ENCODE measurements at regions not wholly inside any gene's neighbourhood (a gene's known extent, or its start where the extent isn't known, plus 50 kb on each side); places are given as distances from the start of the nearest gene placed in this dataset.

DNA sequence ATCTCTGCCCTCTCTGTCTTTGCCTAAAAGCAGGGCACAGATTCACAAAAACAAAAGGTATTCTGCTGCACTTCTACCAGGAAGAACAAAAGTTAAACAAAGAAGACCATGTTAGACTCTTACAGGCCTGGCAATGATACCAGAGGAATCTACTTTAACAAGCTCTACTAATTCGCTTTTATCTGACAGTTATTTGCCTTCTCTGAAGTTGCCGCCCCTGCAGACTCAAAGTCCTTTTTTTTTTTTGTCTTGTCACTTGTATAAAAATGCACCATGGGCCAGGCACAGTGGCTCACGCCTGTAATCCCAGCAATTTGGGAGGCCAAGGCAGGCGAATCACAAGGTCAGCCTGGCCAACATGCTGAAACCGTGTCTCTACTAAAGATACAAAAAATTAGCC, 176.5 kb upstream of the UBL3 start:
- DNase-seq: no peak

DNA sequence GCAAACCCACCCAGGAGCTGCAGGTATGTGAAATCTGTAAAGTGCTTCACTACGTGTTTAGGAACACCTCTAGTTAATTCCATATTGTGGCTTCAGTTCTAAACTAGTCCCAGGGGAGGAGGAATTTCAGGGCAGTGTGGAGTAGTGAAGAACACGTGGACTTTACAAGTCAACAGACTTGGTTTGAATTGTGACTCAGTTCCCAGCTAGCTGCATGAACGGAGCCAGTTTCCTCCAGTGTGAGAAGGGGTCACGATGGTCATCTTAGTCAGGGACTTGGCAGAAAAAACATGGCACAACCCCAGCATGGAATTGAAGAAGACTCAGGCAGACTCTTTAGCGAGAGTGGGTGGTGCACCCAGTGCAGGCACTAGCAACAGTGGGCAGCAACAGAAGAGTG, 175.7 kb upstream of the UBL3 start:
- DNase-seq: no peak

DNA sequence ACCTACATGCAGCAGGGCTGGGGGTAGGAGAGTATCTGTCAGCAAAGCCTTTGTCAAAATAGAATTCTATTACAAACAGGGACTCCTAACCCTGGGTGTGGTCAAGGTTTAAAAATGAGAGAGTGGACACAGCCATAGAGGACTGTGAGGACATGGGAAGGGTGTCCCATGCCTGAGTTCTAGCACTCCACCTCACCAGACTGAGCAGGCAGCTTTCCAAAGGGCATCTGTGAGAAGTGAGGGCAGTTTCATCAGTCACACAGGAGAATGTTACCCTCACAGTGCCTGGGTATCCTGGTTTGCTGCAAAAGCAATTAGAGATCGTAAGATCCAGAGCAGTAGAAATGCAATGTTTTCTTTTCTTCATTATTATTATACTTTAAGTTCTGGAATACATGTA, 174.9 kb upstream of the UBL3 start:
- no peak for DNase-seq

DNA sequence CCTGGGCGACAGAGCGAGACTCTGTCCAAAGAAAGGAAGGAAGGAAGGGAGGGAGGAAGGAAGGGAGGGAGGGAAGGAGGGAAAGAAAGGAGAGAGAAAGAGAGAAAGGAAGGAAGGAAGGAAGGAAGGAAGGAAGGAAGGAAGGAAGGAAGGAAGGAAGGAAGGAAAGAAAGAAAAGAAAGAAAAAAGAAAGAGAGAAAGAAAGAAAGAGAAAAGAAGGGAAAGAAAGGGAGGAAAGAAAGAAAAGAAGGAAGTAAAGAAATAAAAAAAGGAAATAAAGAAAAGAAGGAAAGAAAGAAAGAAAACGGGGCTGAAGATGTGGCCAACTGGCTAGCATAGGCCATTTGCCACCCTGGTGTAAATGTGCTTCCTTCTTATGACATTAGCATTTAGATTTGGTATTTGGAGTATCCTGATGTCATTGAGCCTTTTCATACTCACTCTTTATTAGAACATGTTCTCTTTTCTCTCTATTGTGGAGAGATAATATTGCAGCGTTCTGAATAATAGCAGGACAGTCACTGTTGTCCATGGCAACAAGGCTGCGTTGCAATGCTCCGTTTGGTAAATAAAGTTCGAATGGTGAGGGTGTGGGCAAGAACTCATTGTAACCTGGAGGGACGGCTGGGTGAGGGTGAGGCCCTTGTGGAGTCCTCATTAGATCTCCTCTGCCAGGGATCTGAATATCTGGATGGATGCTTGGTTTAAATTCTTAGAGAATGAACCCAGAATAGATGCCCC, 173.9 kb upstream of the UBL3 start:
- DNase-seq: peak; percentile 56

DNA sequence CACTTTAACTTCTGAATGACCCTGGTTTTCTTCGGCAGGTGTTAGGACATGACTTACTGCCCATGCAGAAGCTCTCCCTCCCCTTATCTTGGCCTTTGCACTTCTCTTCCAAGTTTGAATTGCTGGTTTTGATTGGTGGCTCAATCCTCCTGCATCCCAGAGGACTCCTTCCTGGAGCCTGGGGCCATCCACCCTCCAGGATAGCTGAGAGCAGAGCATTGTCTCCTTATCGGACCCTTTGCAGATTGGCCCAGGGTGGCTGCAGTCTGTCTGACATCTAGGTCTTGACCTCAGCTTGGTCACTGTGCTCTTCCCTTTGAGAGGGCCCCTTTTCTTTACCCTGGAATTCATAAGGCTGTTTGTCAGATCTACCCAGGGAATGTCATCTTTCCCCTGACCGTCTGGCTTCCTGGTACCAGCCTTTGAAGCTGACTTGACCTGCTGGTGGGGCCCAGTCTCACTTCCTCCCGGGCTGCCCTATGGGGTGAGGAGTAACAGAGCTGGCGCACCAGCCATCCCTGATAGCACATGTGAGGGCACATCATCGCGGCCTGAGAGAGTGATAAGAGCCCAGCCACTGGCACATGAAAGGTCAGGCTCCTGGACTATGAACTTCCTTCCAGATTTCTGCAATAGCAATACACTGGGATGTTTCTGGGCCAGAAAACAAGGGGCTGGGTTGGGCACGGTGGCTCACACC, 172.9 kb upstream of the UBL3 start:
- no peak for DNase-seq

DNA sequence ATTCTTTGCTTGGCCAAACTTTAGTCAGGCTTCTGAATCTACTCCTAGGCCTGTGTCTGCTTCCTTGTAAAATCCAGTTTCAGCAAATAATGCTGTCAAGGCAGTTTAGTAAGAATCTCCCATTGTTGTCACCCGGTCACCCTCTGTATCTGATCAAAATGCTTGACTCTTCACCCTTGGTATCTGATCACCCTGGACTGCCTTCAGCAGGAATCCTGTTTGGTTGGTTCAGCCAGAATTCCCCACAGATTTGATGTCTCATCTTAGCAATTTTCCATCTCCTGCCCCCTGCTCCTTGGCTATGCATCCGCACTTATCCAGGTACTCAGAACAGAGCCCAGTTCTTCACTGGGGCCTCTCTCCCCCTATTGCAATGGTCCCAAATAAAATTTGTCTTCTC, 172.4 kb upstream of the UBL3 start:
- DNase-seq: no peak

DNA sequence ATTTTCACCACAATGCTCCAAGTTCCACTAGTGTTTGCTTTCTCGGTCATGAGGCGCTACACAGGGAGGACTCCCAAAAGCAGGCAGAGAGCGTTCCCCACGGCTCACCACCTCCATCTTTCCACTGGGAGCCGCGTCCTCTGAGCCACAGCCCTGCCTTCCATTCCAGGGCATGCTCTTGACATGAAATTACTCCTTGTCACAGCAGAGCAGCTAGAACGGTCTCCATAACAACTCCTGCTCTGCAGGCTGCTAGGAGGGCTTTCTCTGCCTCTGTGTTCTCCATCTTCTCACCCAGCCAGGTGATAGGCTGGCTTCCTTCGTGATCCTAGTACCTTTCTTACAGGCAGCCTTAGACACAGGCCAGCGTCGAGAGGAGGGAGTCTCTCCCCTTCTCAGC, 171.8 kb upstream of the UBL3 start:
- DNase-seq: no peak

DNA sequence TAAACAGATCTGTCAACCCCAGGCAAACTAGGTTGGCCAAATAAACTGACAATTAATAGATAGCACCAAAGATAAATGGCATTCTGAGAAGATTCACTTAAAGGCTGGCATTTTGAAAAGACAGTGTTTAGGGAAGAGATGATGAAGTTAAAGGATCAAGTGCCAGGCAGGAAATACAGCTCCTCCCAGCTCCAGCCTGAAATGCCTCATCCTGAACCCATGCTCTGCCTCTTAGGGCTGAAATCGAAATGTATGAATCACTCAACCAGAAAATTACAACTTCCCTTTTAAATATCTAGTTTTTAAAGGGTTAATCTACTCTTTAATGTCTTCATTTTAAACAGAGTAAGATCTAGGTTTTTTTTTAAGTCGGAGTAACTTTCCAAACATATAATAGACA, 171.2 kb upstream of the UBL3 start:
- no peak for DNase-seq

DNA sequence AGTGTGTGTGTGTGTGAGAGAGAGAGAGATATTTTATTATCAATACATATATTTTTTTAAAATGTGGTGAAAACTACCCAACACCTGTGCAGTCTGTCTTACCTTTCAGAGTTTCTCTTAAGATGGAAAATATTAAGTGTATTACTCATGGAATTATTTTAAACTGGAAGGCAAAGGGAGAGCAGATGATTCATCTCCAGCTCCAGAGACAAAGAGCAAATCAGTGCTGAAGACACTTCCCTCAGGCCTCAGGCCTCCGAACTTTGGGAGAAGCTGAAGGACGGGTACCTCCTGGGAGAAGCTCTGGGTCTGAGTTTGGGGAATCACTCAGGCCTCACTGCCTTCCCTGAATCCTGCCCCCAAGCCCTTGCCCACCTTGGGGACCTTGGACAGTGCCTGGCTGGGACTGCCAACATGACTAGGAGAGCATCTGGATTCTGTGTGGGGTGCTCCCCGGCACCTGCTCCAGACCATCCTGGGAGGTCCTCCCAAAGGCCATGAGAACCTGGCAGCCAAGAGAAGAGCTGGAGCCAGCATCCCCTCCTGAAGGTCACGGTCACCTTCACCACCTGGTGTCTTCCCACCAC, 170.4 kb upstream of the UBL3 start:
- DNase-seq: no peak

DNA sequence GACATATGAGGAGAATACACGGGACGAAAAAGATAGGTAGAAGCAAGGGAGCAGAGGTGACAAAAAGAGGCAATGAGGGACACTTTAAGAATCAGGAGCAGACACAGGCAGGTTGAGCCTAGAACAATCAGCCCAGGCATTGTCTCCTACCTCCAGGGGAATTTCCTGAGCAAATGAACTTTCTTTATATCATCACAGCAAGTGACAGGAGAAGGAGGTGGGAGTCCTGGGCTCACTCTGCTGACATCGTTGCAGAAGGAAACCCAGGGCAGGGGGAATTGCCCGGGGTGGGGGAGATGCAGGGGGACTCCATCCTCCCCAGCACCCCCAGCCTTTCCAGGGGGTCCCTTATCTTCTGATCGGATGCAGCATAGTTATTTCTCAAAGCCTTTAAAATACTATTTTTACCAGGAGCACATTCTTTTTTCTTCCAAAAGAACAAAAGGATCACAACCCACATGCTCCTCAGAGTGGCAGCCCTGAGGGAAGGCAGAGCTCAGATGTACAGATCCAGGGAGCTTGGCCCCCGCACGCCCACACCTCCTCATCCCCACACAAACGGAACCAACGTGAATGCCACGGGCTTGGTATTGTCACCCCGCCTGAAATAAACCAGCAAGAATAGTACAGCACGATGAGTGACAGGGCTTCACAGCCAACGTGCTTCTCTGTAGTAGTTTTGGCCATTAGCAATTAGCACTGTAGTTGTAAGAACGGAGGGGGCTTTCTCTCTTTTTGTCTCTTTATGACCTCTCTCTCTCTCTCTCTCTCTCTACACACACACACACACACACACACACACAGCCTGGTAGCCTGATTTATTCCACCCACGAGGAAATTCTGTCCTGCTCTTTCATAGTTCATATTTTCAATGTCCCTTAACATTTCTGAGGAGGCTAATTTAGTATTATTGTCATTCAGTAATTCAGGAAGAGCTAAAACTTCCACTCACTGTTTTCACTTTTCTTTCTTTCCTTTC, 169.5 kb upstream of the UBL3 start:
- no peak for DNase-seq

DNA sequence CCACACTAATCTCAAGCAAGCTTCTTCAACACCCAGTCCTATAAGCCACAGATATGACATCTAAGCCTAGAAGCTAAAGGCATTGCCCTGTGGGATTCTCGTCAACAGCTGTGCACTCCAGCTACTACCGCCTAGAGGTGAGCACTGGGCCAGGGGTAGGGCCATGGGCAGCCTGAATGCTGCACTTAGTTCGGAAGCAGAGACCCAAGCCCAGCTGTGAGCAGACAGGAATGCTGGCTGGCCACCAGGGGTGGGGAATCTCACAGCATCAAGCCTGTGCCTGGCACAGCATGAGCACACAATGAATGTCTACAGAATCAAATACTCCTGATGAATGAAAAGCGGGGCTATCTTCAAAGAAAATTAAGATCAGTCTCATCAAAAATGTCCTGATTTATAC, 167.5 kb upstream of the UBL3 start:
- no peak for DNase-seq

DNA sequence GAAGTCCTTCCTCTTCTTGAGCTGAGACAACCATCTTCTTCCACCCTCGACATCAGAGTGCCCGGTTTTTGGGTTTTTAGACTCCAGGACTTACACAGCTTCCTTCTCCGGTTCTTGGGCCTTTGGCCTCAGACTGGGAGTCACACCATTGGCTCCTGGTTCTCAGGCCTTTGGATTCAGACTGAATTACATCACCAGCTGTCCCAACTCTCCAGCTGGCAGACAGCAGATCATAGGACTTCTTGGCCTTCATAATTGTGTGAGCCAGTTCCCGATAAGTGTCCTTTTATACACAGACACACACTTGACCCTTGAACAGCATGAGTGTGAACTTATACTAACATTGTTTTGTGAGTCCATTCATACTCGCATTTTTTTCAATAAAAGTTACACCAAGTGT, 166.0 kb upstream of the UBL3 start:
- no peak for DNase-seq

DNA sequence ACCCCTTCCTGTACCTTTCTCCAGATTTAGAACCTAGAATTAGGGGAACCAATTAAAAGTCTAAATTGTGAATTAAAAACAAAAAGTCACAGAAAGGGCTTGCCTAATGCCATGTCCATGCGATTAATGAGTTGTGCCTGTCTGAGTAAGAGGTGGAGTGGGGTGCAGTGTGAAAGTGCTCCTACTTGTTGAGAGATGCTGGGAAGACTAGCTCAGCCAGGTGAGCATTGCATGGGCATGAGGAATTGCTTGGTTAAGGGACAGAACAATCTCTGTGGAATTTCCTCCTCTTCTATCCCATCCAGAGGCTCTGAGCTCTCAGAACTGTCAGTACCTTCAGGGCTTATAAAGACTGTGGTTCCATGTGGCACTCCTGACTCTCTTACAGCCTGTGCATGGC, 159.0 kb upstream of the UBL3 start:
- no peak for DNase-seq

DNA sequence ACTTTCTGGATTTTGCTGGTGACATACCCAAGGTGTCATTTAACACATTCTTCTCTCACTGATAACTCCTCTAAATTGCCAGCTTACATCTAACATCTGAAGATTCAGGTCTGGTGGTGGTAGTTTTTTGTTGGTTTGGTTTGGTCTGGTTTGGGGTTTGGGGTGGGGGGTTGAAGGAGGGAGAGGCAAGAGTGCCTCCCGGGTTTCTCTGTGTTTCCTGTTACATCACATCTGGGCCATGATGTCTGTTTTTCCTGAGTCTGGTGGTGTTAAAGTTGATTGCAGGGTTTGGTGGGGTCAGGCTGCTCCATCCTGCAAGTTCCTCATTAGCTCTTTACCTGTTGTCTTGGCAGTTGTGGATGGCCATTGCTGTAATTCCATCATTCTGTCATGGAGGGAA, 155.8 kb upstream of the UBL3 start:
- DNase-seq: no peak

DNA sequence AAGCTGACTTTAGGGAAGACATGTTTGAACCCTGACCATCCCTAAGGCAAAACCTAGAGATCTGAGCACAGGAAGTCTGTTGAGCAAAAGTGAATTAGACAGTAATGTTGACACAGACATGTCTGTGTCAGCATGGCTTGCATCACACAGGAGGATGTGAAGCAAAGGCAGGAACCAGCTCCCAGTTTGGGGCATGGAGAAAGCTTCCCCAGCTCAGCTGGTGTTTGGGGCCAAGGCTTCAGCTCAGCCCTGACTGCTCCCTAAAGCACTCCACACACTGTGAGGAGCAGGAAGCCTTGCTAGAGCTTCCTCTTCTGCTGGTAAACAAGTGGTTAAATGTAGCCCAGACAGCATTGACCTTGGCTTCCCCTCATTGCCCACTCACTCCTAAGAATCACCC, 153.8 kb upstream of the UBL3 start:
- DNase-seq: no peak

DNA sequence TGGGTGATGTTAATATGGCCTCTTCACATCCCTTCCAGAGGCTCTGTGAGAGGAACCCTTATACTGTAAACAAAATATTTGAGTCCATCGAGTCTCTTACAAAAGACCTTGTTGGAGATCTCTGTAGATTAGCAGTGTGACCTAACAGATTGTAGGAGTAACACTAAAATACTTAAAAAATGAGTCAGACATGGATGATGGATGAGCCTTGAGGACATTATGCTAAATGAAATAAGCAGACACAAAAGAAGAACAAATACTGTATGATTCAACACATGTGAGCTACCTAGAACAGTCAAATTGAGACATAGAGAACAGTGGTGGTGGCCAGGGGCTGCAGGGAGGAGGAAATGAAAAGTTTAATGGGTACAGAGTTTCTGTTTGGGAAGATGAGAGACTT, 152.2 kb upstream of the UBL3 start:
- DNase-seq: no peak

DNA sequence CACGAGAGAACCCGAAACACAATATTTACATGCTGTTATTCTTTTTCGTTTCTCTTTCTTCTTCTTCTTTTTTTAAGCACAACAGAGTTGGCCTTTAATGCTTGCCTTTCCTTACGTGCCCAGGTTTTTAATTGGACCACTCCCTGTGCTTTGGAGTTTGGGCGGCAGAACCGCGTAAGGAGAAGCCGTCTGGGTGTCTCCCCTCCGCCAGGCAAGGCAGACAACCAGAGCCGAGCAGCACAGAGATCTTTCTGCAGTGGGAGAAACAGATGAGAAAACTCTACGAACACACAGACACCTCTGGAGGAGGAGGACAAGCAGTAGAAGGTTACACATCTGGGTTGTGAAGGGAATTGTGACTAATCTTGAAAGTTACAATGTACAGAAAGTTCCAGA, 150.0 kb upstream of the UBL3 start:
- no peak for DNase-seq

DNA sequence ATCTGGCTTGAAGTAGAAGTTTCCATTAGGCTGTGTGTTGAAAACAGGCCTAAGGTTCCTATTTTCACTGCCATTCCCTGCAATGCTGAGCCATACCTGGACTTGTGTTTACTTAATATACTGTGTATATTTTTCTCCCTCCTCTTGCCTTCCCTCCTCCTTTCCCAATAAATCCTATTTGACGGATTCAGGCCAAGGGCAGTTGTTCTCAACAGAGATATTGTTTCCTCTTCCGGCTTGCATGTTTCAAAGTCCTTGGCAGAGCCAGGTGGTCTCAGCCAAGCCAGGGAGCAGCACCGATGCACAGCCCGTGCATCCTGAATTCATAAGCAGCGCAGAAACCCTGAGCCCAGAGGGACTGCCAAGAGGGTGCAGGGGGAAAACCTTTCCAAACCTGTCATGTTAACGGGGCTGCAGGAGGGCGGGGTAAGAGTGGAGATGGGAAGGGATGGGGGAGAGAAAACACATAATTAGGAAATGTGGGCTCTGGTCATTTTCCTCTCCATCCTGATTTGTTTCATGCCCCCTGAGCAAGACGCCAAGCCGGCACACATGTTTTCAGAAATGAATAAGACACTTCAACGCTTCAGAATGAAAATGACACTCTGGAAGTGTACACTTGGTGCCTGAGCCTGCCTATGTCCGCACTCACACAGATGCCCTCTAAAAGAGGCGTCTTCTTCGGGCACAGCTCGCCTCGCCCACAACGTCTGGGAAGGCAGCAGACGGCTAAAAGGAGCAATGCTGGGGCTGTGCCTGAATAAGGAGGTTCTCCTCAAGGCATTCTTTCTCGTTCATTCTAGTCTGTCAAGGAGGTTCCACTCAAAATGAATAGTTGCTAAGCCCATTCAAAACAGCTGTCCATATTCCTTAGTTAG, 149.3 kb upstream of the UBL3 start:
- DNase-seq: no peak

DNA sequence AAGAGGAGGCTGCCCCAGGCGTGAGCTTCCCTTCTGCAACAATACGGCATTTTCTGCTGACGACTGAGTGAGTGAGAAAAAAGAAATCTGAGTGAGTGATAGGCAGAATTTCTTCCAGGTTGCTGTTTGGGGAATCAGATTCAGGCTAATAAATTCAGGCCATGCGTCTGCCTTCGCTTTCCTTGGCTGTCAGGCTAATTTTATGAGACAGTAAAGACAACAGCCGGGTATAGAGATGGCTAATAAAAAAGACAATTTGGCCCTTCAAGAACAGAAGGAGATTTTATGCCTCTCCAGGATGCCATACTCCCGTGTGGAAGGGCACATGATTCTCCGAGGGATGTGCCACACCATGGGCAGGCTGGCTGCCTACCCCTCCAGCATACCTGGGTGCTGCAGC, 145.9 kb upstream of the UBL3 start:
- no peak for DNase-seq

DNA sequence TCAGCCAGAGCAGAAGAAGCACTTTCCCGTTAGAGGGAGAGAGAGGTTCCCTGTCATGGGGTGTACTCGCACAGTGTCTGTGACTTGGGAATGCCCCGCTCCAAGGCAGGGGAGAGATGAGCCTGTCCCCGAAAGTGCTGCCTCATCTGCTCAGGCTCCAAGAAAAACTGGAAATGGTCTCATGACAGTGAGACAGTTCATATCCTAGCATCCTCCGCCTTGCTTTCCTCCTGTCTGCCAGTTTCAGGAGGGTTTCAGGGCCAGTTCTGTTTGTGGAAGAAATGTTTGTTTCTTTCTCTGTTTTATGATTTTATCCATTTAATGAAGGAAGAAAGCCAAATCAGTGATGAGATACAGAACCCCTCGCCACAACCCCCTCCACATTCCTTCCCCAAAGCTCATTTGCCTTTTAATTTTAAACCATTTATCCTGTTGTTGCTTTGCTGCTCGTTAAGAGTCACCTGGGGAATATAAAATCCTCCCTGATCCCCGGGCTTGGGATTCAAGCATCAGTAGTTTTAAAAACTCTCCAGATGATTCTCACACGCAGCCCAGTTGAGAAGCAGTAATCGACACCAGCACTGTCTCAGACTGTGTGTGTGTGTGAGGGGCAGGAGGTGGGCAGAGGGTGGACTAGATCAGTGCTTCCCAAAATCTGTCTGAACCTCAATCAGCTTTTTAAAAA, 144.6 kb upstream of the UBL3 start:
- no peak for DNase-seq

DNA sequence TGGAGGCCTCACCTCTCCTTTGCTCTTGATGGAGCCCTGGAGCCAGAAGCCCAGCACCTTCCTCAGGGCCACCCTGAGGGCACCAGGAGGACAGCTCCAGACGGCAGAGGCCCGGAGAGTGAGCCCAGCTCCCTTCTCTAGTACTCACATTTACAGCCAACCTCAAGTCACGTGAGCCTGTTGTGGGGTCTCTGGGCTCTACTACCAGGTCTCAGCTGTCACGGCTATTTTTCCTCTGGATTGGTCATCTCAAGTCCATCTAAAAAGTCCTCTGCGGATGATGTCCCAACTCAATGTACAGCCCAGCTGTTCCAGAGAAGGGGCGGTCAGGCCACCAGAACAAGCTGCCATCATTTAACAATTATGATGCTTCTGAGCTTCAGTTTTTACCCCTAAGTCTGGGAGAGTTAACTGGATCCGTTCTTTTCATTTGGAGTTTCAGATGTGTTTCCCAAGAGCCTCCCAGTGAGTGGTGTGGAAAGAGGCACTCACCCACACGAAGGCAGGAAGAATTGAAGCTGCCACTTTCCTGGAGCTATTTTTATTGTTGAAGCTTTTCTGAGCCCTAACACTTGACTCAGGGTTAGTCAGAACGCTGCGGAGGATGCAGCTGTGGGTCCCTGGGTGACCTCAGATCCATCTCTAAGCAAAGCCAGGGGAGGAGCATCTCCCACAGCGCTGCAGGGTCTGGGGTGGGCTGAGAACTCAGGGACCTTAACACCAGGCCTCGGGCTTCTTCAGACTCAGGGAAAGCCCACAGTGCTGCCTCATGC, 143.5 kb upstream of the UBL3 start:
- DNase-seq: no peak

Data from NCI-H748 treated with DMSO at 0.1 percent for 48 hours (cell line).